M059J (cell line): ENCODE measurements at regions not wholly inside any gene's neighbourhood (a gene's known extent, or its start where the extent isn't known, plus 50 kb on each side); places are given as distances from the start of the nearest gene placed in this dataset.

ENCODE experiments used
- DNase-seq: peaks from one replicate; pipeline ENCODE4 v3.0.0-alpha.2; 2012; ENCODE audit warnings: low read depth

GRCh38 chr3:146839727-146840375 lies 234.7 kb upstream of the PLSCR5 start:
- no peak for DNase-seq

- no peak for DNase-seq
These were observed 233.1 kb upstream of the PLSCR5 start for GRCh38 chr3:146838221-146838620.

- DNase-seq = no peak
These were observed 229.8 kb upstream of the PLSCR5 start for GRCh38 chr3:146834917-146835316.

DNA sequence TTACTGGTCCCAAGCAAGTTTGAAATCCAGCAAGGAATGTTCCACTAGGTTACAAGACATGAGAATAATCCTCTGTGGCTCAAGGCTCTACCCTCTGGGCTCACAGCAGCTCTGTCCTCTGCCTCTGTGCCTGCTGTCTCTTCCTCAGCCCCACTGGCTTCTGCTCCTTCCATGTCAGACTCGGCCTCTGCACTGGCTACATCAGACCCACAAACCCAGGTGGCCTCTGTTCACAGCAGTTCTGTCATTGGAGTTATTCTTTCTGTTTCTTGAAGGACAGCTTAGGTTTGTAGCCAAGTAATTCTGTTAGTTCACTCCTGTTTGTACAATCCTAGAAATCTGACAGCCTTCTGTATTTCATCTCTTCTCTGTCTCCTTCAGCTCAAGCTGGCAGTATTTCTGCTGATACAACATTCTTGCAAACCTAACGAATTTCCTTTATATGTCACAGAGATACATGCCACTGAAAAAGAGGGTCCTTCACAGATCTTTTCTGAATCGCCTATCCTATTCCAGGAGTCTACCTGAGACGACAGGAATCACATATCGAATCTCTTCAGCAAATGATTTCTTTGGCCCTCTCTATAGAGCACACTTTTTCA lies 227.8 kb upstream of the PLSCR5 start:
- no peak for DNase-seq

DNA sequence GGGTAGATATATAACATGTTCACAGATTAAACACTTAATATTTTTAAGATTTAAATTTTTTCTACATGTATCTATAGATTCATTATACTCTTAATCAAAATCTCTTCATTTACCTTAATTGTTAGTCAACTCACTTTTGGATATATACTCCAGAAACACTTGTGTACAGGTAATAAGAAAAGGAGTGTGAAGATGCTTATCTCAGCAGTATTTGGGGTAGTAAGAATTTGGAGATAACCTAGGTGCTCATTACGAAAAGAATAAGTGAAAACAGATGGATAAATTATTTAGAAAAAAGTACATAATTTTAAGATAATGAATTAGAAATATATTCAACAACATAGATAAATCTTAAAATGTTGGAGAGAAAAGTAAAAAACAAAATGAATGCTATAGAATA lies 226.5 kb upstream of the PLSCR5 start:
- no peak for DNase-seq

DNA sequence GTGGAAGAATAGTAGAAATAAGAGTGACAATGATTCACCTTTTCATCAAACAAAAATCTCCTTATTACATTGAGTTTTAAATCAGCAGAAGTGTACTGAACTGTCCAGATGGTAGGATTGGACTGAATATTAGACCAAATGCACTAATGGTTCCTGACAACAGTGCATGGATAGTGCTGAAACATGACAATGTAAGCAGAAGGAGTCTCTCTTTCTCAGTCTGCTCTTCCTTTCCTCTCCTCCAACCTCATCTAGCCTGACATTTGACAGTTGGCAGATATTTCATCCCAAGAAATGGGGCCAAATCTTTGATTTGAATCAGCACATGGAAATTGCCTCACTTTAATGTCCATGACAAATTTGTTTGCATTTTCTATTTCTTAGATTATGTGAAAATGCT lies 225.1 kb upstream of the PLSCR5 start:
- DNase-seq = no peak

DNA sequence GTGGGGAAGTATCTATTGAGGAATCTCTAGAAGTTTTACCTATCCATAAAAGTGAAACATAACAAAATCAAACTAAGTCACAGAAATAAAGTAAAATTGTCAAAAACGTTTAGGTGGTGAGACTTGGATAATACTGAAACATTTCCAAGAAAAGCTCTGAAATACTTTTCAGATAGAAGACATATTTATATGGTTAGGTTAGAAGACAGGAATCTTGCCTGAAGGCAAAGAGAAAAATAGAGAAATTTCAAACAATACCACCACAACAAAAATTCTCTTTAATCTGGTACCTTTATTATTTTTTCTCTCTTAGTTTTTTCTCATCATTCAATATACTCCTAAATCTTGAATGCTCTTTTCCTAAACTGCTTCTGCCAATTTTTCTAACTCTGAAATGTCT lies 222.7 kb upstream of the PLSCR5 start:
- DNase-seq = no peak

GRCh38 chr3:146823622-146824021 lies 218.5 kb upstream of the PLSCR5 start:
- DNase-seq = no peak

GRCh38 chr3:146818866-146819265 lies 213.7 kb upstream of the PLSCR5 start:
- no peak for DNase-seq

DNA sequence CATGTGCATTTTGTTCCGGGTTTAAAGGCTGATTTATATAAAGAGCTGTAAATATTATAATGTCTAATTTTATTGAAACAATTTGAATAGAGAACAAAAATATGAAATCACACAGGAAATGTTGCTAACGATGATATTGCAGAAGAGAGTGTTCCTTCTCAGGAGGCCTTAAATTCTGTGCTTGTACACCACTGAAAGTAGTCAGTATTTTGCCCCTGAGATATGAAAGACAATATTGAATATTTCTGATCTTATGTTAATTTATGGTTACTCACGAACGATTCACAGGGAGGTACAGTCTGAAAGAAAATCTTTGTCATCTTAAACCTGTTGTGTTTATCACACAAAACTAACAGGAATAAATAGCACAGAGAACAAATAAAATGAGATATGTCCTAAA lies 213.2 kb upstream of the PLSCR5 start:
- DNase-seq = no peak

- DNase-seq = peak; percentile 41
These were observed 212.6 kb upstream of the PLSCR5 start for GRCh38 chr3:146817704-146818103.

GRCh38 chr3:146814601-146815315 lies 209.6 kb upstream of the PLSCR5 start:
- peak; percentile 15 for DNase-seq

GRCh38 chr3:146813496-146813895 lies 208.3 kb upstream of the PLSCR5 start:
- peak; percentile 9 for DNase-seq

DNA sequence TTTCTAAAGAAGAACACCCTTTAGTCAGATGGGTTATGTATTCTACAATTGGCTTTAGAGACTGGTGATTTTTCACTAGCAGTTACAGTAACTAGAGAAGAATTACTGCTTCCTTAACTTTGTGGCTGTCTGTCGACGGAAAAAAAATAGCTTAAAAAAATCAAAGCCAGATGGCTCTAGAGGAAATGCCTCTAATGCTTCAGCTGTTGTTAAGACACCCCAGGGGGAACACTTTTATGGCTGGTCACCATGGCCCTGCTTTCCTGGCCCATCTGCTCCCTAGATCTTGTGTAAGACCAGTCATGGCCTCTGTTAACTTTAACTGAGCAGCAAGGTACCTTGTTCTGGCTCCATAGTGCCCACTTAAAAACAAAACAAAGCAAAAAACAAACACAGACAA lies 198.6 kb upstream of the PLSCR5 start:
- peak; percentile 63 for DNase-seq

DNA sequence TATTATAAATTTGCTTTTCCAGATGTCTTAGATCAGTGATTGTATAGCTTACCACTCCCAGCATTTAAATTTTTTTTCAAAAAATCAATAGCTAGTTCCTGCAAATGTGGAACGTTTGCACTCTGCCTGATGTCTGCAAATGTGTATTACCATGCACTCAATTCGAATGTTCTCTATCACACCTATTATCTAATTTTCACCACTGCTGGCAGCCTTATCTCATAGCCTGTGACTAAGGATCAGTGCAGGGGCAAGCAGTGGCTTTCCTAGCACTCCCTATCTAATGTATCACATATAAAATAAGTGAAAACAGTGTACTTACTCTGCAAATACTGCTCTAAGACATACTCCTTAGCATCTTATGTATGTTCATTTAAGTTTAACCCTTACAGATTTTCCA lies 196.3 kb upstream of the PLSCR5 start:
- no peak for DNase-seq

DNA sequence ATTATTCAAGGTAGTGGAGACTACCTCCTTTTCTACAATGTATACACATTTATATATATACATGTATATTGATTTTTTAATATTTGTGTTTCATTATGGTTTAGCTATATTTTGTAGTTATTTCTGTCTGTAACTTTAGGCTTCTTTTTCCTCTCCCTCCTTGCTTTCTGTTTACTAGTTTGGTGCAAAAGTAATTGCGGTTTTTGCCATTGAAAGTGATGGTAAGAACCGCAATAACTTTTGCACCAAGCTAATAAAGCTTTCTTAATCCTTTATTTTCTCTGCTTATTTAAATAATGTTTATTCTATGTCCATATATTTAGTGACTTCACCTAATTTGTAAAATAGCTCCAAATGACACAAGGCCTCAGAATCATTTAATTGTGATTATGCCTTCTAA lies 195.3 kb upstream of the PLSCR5 start:
- no peak for DNase-seq

- no peak for DNase-seq
These were observed 190.9 kb upstream of the PLSCR5 start for GRCh38 chr3:146796078-146796477.

DNA sequence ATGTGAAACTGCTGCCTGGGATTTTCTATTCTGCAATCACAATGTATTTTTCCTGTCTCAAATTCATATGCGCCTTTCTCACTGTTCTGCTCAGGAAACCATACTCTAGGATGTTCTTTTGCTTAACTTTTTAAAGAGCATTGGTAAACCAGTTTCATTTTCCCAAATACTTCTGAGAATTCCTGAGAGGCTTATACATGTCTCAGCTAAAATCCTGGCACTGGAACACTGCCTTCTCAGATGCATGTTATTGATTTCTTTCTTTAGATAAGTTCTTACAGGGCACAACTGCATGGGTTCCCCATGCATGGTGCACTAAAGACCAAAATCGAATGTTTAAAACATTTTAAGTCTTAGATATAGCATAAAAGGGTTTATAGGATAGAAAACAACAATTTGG lies 178.3 kb upstream of the PLSCR5 start:
- no peak for DNase-seq

DNA sequence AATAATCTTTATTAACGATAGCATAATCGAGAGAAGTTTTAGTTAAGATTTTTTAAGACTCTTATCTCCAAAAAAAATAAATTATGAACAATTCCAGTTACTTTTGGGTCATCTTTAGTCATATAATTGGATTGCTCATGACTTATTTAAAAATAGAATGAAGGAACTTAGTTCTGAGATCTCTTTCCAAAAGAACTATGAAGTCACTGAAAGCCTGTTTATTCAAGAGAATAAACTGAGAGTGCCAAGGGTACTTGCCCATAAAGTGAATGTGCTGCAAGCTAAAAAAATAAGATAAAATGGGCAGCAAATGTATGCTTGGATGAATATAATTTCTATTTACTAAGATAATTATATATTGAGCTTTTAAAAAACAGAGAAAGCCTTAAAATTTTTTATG lies 176.5 kb upstream of the PLSCR5 start:
- DNase-seq = no peak

GRCh38 chr3:146781059-146781458 lies 175.9 kb upstream of the PLSCR5 start:
- no peak for DNase-seq

DNA sequence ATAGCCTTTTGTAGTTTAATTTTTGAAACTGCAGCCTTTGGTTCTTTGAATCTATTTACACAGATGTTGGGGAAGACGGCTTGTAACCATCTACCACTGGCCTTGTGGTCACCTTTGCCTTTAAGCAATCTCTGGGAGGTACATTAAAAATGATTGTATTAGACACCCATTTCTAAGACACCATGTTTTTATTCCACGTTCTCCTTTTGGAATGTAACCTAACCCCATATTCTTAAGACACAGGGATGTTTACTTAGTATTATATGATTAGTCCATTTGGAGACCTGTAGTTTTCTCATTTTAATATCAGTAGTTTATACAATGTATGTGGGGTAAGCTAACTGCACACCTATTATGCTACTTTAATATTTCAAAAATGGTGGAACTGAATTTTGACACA lies 175.1 kb upstream of the PLSCR5 start:
- DNase-seq = peak; percentile 20

GRCh38 chr3:146777941-146778340 lies 172.8 kb upstream of the PLSCR5 start:
- no peak for DNase-seq

- DNase-seq = no peak
These were observed 167.1 kb upstream of the PLSCR5 start for GRCh38 chr3:146772211-146772743.
